HG03060 (cell line): ENCODE measurements at regions not wholly inside any gene's neighbourhood (a gene's known extent, or its start where the extent isn't known, plus 50 kb on each side); places are given as distances from the start of the nearest gene placed in this dataset.
"Not testable (repeated sequence)": the region's sequence is repeated elsewhere in the genome, so short reads cannot be mapped to it uniquely, and the experiment has no call there.

ENCODE experiments used
- ATAC-seq: cut with Tn5 transposase; IDR thresholded peaks from one replicate; pipeline ENCODE4 v1.9.1; 2021; ENCODE audit warnings: low read depth, moderate number of reproducible peaks; ENCODE audit not compliant: unreplicated experiment

DNA sequence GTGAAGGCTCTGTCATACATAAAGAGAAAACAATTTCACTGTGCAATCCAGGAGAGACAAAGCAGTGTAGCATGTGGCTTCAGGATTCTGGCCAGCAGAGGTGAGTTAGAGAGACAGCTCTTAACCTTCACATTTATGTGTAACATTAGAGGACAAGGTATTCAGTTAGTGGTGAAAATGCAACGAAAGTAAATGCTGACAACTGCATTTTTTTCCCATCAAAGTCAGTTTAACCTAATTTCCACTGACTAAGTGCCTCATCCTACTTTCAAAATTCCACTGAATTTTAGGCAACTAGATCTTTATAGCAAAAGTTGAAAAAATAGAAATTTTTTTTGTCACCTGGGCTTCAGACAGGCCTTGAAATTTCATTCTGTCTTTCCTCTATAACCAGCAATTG is 130.8 kb upstream of the LNX1 start:
- ATAC-seq = no peak

DNA sequence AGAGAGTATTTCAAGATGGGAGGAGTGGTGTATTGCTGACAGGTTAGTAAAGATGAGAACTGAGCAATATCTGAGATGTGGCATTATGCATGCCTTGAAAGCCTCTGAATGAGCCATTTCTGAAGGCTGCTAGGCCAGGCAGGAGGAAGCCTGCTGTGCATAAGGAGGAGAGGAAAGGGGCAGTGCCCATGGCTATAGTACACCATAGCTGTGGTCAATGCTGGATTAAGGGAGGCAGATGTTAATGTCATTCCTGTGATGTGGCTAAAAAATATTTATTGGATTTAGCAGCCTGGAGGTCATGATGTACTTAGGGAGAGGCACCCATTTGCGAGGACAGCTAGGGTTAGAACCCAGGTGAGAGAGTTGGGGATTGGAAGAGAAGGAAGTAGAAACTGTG is 130.0 kb upstream of the LNX1 start:
- ATAC-seq = no peak

DNA sequence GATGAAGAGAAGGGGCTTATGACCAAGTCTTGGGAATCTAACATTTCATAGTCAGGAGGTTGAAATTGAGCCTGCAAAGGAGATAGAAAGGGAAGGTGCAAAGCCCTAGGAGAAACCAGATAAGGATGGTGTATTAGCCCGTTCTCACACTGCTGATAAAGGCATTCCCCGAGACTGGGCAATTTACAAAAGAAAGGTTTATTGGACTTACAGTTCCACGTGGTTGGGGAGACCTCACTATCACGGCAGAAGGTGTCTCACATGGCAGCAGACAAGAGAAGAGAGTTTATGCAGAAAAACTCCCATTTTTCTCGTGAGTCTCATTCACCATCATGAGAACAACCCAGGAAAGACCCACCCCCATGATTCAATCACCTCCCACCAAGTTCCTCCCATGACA is 129.5 kb upstream of the LNX1 start:
- no peak for ATAC-seq

DNA sequence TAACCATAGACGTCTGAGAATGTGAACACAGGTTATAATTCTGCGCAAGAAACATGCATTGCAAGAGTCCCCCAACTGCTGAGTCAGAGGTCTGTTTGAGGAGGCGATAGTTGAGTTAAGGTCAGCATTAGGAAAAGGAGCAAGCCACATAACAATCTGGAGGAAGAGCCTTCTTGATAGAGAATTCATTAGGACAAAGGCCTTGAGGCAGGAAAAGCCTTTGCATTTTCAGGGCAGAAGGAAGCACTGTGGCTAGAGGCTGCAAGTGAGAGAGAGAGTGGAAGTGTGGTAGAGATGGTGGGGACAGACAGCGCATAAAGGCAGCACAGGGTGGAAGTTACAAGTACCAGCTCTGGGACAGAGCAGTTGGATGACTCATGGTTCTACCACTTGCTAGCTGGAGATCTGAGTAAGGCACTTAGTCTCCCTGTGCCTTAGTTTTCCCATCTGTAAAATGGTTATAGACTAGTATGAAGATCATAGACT is 125.8 kb upstream of the LNX1 start:
- ATAC-seq = no peak

DNA sequence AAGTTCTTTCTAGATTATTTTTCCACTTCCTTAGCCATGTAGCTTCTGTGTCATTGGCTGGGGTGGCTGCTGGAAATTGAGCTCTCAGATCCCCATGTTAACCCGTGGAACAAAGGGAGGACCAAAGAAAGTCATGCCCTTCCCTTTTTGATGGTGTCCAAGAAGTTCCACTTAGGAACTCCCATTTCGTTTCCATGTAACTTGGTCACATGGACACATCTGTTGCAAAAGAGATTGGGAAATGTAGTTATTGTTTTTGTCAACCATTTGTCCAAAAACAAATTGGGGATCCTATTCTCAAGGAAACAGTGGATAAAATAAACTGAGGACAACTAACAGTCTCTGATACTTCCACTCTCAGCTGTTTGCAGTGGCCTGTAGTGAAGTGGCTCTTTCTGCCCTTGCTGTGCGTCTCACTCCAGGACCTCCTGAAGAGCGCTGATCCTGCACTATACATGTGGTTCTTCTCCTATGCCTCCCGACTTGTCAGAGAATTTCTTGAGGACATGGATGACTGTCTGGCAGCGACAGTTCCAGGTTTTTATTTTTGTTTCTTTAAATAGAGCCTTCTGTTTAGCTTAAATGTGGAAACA is 125.3 kb upstream of the LNX1 start:
- no peak for ATAC-seq

DNA sequence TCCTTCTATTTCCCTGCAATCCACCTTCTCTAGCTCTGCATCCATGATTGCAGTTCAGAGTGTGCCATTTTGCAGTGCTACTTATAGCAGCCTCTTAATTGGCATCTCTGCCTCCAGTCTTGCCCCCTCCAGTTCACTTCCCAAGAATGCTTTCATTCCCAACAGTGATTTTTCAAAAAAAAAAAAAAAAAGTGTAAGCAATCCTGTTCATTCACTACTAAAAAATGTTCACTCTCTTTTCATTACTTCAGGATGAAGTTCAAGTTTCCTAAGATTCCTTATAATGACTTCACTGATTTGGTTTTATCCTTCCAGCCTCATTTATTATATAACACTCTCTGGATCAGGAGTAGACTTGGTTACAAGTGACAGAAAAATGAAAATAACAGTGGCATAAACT is 124.7 kb upstream of the LNX1 start:
- no peak for ATAC-seq

DNA sequence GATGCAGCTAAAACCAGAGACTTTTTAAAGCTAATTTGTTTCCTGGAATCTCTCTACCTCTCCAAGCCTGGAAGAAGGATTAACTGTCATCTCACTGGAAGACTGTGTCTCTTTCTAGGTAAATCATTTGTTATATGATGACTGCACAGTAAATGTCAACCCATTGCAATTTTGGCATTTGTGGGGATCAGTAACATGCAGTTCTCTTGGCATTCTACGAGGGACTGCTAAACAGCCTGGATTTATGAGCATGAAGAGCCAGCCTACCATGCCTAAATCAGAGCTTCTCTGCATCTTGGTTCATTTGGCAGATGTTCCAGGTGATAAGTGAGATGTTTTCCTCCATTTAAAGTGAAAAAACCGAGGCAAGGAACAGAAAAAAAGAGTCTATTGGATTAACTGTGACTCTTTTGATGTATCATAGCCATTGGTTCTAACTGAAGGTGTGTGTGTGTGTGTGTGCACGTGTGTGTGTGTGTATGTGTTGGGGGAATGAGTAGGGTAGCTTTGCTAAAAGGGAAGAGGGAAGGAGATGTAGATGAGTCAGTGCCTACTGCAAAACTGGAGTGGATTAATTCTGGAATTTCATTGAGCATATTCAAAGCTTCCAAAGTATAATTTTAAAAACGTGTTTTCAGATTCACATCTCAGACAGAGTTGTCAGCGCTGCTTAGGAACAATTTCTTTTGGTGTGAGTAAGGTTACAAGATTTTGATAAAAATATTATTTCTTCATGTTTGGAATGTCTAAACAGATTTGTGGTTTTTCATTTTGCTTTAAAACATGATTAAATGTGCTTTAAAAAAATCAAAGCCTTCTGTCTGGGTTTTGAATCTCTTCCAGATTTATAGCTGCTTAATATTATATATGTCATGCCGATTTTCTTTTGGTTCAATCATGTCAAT is 123.2 kb upstream of the LNX1 start:
- no peak for ATAC-seq

DNA sequence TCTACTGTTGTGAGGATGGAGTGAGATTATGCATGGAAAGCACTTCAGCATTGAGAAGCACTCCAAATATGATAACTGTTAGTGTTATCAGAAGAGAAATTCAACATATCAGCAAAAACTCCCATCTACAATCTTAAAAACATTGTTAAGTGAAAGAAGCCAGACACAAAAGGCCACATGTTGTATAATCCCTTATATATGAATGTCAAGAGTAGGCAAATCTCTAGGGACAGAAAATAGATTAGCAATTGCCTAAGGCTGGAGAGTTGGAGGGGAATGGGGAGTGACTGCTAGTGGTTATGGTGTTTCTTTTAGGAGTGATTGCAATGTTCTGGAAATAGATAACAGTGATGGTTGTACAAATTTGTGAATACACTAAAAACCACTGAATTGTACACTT is 122.5 kb upstream of the LNX1 start:
- ATAC-seq = no peak

DNA sequence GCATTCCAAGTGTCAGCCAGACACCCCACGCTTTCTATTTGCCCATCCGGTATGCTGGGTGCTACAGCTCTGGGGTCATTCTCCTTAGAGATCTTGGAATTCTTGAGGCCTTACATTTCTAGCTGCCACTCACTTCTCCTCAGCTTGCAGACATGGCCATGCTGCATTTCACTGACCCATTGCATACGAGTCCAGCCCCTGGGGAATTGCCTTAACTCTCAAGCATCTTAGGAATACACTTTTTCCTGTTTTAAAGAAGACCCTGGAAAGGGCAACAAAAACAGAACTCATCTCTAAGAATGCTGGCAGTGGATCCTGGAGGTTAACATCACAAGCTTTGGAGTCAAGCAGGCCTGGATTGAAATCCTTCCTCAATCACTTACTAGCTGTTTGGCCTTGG is 122.0 kb upstream of the LNX1 start:
- no peak for ATAC-seq

DNA sequence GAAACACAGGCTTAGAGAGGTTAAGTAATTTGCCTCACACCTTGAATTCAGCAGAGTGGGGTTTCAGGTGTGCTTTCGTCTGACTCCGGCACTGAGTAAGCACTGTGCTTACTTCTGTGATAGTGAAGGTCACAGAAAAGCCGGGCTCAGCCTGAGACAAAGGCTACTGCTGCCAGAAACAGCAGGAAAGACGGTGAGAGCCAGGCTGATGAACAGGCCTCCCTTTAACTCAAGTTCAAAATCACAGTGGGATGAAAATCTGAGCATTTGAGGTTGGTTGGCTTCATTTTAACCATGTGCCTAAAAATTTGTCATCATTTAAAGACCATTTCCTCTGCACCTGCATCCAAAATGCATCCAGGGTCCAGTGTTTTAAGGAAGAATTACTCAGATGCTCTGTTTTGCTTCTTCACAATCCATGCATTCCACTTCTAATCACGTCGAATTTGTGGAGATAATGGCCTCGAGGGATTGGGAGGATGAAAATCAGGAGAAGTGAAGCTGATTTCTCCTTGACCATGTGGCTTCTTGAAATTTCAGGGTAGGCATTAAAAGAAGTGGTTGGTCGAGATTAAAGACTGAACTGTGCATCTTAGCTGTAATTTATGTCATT is 121.2 kb upstream of the LNX1 start:
- ATAC-seq = no peak

DNA sequence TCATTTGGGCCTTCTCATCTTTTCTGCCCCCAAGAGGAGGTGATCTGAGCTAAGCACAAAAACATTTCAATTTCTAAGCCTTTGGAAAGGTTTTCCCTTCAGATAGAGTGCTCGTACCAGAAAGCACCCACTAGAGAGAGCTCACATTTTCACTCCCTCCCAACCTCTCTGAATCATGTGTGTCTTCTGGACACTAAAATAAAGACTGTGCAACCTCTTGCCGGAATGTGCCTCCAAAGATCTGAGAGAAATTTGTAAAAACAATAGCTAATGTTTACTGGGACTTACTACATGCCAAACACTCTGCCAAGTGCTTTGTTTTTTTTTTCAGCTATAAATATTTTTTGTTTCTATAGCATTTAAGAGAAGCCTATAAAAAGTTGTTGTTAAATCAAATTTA is 120.6 kb upstream of the LNX1 start:
- ATAC-seq = no peak

DNA sequence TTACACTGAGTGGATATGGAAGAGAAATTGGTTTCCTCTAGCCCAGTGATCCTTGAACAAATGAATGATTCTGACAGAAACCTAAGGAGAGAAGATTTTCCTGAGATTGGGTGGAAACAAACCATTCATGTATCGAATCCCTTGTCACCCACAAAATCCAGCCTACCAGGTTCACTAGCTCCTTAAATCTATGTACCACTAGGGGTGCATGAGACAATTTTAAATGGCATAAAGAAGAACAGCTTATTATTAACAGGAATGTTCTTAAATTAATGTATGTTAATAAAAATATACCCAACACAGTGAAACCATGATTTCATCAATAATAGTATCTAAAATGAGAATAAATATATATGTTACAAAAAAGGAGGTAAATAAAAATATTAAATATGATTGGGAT is 118.4 kb upstream of the LNX1 start:
- ATAC-seq = no peak

DNA sequence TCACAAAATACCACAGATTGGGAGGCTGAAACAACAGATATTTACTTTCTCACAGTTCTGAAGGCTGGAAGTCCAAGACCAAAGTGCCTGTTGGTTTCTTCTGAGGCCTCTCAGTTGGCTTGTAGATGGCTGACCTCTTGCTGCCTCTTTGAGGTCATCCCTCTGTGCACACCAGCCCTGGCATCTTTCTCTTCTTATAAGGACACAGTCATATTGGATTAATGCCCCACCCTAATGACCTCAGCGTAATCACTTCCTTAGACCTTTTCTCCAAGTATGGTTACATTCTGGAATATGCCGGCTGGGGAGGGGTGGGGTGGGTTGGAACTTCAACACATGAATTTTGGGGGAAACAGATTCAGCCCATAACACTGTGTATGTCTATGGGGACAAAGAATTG is 116.2 kb upstream of the LNX1 start:
- no peak for ATAC-seq

DNA sequence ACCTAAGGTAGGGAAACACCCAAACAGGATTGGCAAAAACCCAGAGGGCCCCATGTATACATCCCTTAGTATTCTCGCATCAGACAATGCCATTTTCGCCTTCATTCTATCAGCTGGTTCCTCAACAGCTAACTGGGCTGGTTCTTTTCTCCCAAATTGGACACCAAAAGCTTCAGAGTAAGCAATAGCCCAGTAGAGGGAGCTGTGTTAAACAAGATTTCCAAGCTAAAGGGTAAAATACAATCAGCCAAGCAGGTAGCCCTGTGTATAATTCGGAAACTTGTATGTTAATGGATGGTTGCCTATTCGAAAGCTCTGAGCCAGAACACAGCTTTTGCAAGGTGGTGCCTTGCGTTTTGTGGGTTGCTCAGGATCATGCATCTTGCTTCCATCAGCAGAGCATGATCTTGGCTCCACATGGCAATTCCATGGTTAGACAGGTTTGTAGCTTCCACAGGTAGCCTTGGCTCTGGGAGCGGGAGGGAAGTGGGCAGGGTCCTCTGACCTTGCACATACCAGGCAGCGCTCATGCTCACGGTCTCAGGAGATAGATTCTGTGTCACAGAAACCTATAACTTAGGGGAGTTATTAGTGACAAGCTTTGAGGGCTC is 115.2 kb upstream of the LNX1 start:
- no peak for ATAC-seq

DNA sequence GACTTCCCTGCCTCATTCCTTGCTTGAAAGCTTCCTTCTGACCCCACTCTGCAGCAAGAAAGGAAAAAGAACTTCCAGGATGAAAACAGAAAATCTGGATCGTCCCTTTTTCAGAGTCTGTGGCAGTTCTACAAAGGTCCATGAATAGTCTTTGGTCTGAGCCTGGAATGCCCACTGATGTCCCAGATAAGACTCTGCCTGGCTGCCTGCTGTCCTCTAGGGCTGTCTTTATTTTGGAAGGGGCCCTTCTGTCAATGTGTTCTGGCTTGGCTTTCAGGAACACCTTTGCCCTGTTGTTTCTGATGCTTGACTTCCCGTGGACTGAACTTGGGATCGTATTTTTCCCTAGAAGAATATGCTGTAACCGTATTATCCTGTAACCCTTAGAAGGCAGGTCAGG is 114.7 kb upstream of the LNX1 start:
- ATAC-seq = no peak

DNA sequence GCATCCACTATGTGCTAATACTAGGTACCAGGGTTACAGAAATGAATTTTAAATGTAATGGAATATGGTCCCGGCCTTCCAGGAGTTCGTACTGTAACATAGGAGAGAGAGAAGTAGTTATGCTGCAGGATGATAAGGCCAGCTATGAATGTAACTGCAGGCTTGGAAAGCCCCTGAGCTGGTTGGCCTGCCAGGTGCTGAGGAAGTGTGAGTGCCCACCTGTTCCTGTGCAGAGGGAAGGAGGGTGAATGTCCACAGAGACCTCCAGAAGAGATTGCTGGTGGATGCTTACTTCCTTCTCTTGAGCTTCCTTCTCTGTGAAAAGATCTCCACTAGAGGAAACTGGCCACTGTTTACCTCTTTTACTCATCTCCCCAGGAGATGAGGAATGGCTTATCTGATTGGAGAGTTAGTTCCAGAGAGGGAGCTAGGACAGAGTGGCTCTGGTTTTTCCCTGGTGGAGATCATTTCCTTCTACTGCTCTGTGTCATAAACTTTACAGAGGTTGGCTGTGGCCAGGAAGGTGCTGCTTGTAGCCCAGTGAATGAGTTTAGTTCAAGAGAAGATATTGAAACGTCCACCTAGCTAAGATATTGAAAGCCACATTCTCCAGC is 114.0 kb upstream of the LNX1 start:
- no peak for ATAC-seq

DNA sequence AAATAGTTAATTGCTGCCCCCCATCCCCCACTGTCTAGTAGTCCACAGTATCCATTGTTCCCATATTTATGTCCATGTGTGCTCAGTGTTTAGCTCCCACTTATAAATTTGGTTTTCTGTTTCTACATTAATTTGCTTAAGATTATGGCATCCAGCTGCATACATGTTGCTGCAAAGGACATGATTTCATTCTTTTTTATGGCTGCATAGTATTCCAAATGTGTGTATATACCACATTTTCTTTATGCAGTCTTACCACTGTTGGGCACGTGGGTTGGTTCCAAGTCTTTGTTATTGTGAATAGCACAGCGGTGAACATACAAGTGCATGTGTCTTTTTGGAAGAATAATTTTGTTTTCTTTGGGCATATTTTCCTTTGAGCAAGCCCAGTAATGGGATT is 113.0 kb upstream of the LNX1 start:
- no peak for ATAC-seq

DNA sequence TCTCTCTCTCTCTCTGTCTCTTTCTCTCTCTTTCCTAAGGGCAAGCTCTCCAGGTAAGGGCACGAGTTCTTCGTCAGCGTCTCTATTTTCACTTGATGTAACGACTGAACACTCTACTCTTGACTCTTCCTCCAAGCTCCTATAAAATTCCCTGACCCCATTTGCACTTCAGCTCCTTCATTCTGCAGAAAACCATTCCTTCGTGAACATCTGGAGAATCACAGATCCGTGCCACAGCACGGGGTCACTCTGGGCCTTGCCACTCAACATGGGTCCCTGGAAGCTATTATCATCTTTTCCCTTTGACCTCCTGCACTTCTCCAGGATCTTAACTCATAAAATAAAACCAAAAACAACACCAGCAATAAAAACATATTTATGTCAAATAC is 112.0 kb upstream of the LNX1 start:
- no peak for ATAC-seq

DNA sequence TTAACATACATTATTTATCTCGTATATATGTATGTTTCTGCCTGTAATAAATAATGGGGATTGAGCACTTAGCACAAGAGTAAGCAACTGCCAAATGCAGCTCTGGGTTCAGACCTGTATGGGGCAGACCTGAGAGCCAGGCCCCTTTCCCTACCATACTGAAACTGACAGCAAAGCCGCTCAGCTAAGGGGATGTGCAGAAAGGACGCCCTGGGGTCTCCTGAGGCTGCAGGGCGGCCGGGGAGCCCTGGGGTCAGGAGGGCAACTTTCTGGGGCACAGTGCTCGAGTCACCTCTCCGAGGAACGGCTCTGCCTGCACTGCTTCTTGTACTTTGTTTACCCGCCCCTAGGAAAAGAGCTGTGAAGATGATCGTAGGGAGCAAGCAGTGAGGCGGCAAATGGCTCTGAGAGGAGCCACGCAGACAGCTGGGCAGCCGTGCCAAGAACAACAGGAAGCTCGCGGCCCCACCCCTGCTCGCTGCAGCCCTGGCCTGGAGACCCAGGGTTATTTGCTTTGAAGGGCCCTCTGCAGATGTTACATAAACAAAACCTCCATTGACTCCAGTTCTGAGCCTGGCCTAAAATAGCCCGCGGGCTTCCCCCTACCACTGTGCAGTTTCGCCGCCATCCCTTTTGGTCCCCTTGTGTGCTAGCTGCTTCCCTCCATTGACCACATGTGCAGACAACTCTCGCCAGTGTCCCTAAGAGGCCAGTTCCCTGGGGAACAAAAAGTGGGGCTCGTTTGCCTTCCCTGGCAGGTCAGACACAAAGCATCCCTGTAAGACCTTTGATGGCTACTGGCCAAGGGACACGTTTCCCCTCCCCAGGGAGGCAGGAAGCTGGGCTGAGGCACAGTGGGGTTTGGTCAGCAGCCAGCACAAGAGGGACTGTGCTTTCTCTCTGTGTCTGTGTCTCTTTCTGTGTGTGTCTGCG is 111.3 kb upstream of the LNX1 start:
- ATAC-seq = peak; percentile 51

DNA sequence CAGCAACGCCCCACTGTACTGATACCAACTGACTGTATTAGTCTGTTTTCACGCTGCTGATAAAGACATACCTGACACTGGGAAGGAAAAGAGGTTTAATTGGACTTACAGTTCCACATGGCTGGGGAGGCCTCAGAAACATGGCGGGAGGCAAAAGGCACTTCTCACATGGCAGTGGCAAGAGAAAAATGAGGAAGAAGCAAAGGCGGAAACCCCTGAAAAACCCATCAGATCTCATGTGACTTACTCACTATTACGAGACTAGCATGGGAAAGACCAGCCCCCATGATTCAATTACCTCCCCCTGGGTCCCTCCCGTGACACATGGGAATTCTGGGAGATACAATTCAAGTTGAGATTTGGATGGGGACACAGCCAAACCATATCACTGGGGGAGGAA is 110.0 kb upstream of the LNX1 start:
- not testable (repeated sequence) for ATAC-seq
